Stimulated activated naive CD8-positive, alpha-beta T cell treated with anti-CD3 and anti-CD28 coated beads, Interleukin-15, amount 100 ng/mL, for 72 hours (primary cell): ENCODE measurements at regions not wholly inside any gene's neighbourhood (a gene's known extent, or its start where the extent isn't known, plus 50 kb on each side); places are given as distances from the start of the nearest gene placed in this dataset.

ENCODE experiments used
- ATAC-seq: fragments of 150-1000 bp; cut with Tn5 transposase; 2 replicates; pipeline ENCODE4 v1.10.0; 2021; ENCODE audit warnings: mild to moderate bottlenecking, moderate library complexity
- DNase-seq, 2 donors: peaks; one replicate each; pipeline ENCODE4 v3.0.0; 2021 to 2022
- H3K27ac Mint-ChIP-seq, 2 donors: one replicate each; pipeline ENCODE4 v1.8.0; 2022; ENCODE audit warnings: mild to moderate bottlenecking in 2 of 2, mixed read lengths in 2 of 2, moderate library complexity in 2 of 2
- H3K27me3 Mint-ChIP-seq: one replicate; pipeline ENCODE4 v1.8.0; 2022; ENCODE audit warnings: mixed read lengths
- H3K4me1 Mint-ChIP-seq: one replicate; pipeline ENCODE4 v1.8.0; 2022; ENCODE audit warnings: mild to moderate bottlenecking, mixed read lengths
- H3K4me3 Mint-ChIP-seq, 2 donors: one replicate each; pipeline ENCODE4 v1.8.0; 2022; ENCODE audit warnings: mild to moderate bottlenecking in 2 of 2, mixed read lengths in 2 of 2, moderate library complexity in 1 of 2
- H3K9me3 Mint-ChIP-seq, 2 donors: one replicate each; pipeline ENCODE4 v1.8.0; 2022; ENCODE audit warnings: mixed read lengths in 2 of 2

GRCh38 chr1:191343816-191344215 lies 814.4 kb upstream of the RGS18 start:
- H3K27ac Mint-ChIP-seq: no peak overlapping the region
- H3K4me3 Mint-ChIP-seq: no peak overlapping the region
- no peaks in the 10 kb centered on the region for H3K4me1 Mint-ChIP-seq
- DNase-seq: no peak
- ATAC-seq: no peak
- H3K9me3 Mint-ChIP-seq: peaks cover 4 to 22% of the 10 kb centered on the region in 2 donors
- H3K27me3 Mint-ChIP-seq: no peaks in the 10 kb centered on the region

- Mint-ChIP-seq H3K27ac (no peak overlapping the region), H3K9me3 (peaks cover 9 to 29% of the 10 kb centered on the region in 2 donors), H3K4me3 (no peak overlapping the region), H3K27me3 (no peaks in the 10 kb centered on the region), H3K4me1 (no peaks in the 10 kb centered on the region)
- DNase-seq (no peak), ATAC-seq (no peak)
Observed at GRCh38 chr1:191346381-191346780, 811.9 kb upstream of the RGS18 start.

GRCh38 chr1:191348328-191348727 lies 809.9 kb upstream of the RGS18 start:
- Mint-ChIP-seq H3K4me3 (no peak overlapping the region), H3K27ac (no peak overlapping the region), H3K27me3 (no peaks in the 10 kb centered on the region), H3K9me3 (peaks cover 9 to 29% of the 10 kb centered on the region in 2 donors), H3K4me1 (no peaks in the 10 kb centered on the region)
- no peak for DNase-seq
- ATAC-seq: no peak

- DNase-seq (no peak), ATAC-seq (no peak)
- Mint-ChIP-seq H3K27me3 (no peaks in the 10 kb centered on the region), H3K9me3 (peaks cover 12 to 15% of the 10 kb centered on the region in 2 donors), H3K27ac (no peak overlapping the region), H3K4me3 (no peak overlapping the region), H3K4me1 (no peaks in the 10 kb centered on the region)
Observed at GRCh38 chr1:191350938-191351337, 807.3 kb upstream of the RGS18 start.

- no peak for ATAC-seq
- Mint-ChIP-seq H3K27me3 (no peaks in the 10 kb centered on the region), H3K9me3 (peaks cover 0 to 8% of the 10 kb centered on the region in 2 donors), H3K4me3 (no peak overlapping the region), H3K4me1 (no peaks in the 10 kb centered on the region), H3K27ac (no peak overlapping the region)
- DNase-seq: no peak
Observed at GRCh38 chr1:191358724-191359123, 799.5 kb upstream of the RGS18 start.

- DNase-seq (no peak), ATAC-seq (no peak)
- H3K4me1 Mint-ChIP-seq: no peaks in the 10 kb centered on the region
- H3K27me3 Mint-ChIP-seq: no peaks in the 10 kb centered on the region
- H3K9me3 Mint-ChIP-seq: peaks cover 16 to 24% of the 10 kb centered on the region in 2 donors
- H3K4me3 Mint-ChIP-seq: no peak overlapping the region
- H3K27ac Mint-ChIP-seq: no peak overlapping the region
Observed at GRCh38 chr1:191366686-191367085, 791.6 kb upstream of the RGS18 start.

GRCh38 chr1:191368891-191369654 lies 789.2 kb upstream of the RGS18 start:
- DNase-seq (no peak), ATAC-seq (no peak)
- Mint-ChIP-seq H3K9me3 (peaks cover 16 to 24% of the 10 kb centered on the region in 2 donors), H3K27ac (no peak overlapping the region), H3K4me1 (no peaks in the 10 kb centered on the region), H3K4me3 (no peak overlapping the region), H3K27me3 (no peaks in the 10 kb centered on the region)

GRCh38 chr1:191371626-191372025 lies 786.6 kb upstream of the RGS18 start:
- no peaks in the 10 kb centered on the region for H3K27me3 Mint-ChIP-seq
- peaks cover 27 to 42% of the 10 kb centered on the region in 2 donors for H3K9me3 Mint-ChIP-seq
- no peaks in the 10 kb centered on the region for H3K4me1 Mint-ChIP-seq
- no peak for DNase-seq
- ATAC-seq: no peak
- H3K27ac Mint-ChIP-seq: no peak overlapping the region
- H3K4me3 Mint-ChIP-seq: no peak overlapping the region

GRCh38 chr1:191388283-191388682 lies 770.0 kb upstream of the RGS18 start:
- Mint-ChIP-seq H3K4me1 (no peaks in the 10 kb centered on the region), H3K27ac (no peak overlapping the region), H3K9me3 (peaks cover 7 to 14% of the 10 kb centered on the region in 2 donors), H3K27me3 (no peaks in the 10 kb centered on the region), H3K4me3 (no peak overlapping the region)
- DNase-seq: no peak
- no peak for ATAC-seq

GRCh38 chr1:191396622-191397021 lies 761.6 kb upstream of the RGS18 start:
- DNase-seq (no peak), ATAC-seq (no peak)
- no peak overlapping the region for H3K27ac Mint-ChIP-seq
- H3K9me3 Mint-ChIP-seq: peaks cover 15 to 20% of the 10 kb centered on the region in 2 donors
- no peak overlapping the region for H3K4me3 Mint-ChIP-seq
- H3K27me3 Mint-ChIP-seq: no peaks in the 10 kb centered on the region
- H3K4me1 Mint-ChIP-seq: no peaks in the 10 kb centered on the region

GRCh38 chr1:191398551-191398950 lies 759.7 kb upstream of the RGS18 start:
- no peaks in the 10 kb centered on the region for H3K4me1 Mint-ChIP-seq
- no peak for DNase-seq
- H3K27me3 Mint-ChIP-seq: no peaks in the 10 kb centered on the region
- no peak for ATAC-seq
- no peak overlapping the region for H3K27ac Mint-ChIP-seq
- H3K4me3 Mint-ChIP-seq: no peak overlapping the region
- peaks cover 15 to 20% of the 10 kb centered on the region in 2 donors for H3K9me3 Mint-ChIP-seq

GRCh38 chr1:191405417-191405816 lies 752.8 kb upstream of the RGS18 start:
- Mint-ChIP-seq H3K4me1 (no peaks in the 10 kb centered on the region), H3K9me3 (peaks cover 8% of the 10 kb centered on the region in 2 donors), H3K4me3 (no peak overlapping the region), H3K27ac (no peak overlapping the region), H3K27me3 (no peaks in the 10 kb centered on the region)
- ATAC-seq (no peak), DNase-seq (no peak)

GRCh38 chr1:191414981-191415640 lies 743.2 kb upstream of the RGS18 start:
- Mint-ChIP-seq H3K27me3 (no peaks in the 10 kb centered on the region), H3K4me1 (no peaks in the 10 kb centered on the region), H3K9me3 (peaks cover 9 to 17% of the 10 kb centered on the region in 2 donors), H3K27ac (no peak overlapping the region), H3K4me3 (no peak overlapping the region)
- no peak for ATAC-seq
- DNase-seq: no peak

- Mint-ChIP-seq H3K4me1 (no peaks in the 10 kb centered on the region), H3K4me3 (no peak overlapping the region), H3K9me3 (peaks cover 0 to 6% of the 10 kb centered on the region in 2 donors), H3K27me3 (no peaks in the 10 kb centered on the region), H3K27ac (no peak overlapping the region)
- DNase-seq (no peak), ATAC-seq (no peak)
Observed at GRCh38 chr1:191419842-191420241, 738.4 kb upstream of the RGS18 start.

- H3K27me3 Mint-ChIP-seq: no peaks in the 10 kb centered on the region
- H3K9me3 Mint-ChIP-seq: peaks cover 11% of the 10 kb centered on the region in 2 donors
- ATAC-seq: no peak
Observed at GRCh38 chr1:191427593-191427992, 730.7 kb upstream of the RGS18 start.

GRCh38 chr1:191432817-191433216 lies 725.4 kb upstream of the RGS18 start:
- Mint-ChIP-seq H3K9me3 (peaks cover 27 to 47% of the 10 kb centered on the region in 2 donors), H3K4me3 (no peak overlapping the region), H3K27me3 (no peaks in the 10 kb centered on the region), H3K27ac (no peak overlapping the region), H3K4me1 (no peaks in the 10 kb centered on the region)
- no peak for DNase-seq
- no peak for ATAC-seq

More at GRCh38 chr1:191427593-191427992, 730.7 kb upstream of the RGS18 start:
- Mint-ChIP-seq H3K27ac (no peak overlapping the region), H3K4me3 (no peak overlapping the region), H3K4me1 (no peaks in the 10 kb centered on the region)
- DNase-seq: no peak
